ENCODE measurements at regions not wholly inside any gene's neighbourhood (a gene's known extent, or its start where the extent isn't known, plus 50 kb on each side); places are given as distances from the start of the nearest gene placed in this dataset.
"Not testable (repeated sequence)": the region's sequence is repeated elsewhere in the genome, so short reads cannot be mapped to it uniquely, and the experiment has no call there.

DNA sequence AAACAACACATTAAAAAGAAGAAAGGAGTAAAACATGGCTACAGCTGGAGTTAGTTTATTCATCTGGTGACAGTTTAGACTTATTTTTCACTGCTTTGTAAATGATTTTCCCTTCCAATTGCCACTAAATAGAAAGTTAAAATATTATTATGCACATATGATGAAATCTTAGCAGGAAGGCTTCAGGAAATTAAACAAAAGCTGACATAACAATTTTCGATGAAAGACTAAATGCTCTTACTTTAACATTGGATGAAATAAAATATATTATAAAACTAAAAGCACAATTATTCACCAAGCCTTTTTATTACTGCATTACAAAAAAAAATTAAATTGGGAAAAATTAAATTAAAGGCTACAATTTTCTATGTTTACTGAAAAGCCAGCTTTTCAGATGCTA, 158.0 kb downstream of the MMUT start:
- H3K4me3 ChIP-seq (ENCODE audit: low read depth, low read length), result no peak overlapping the region
- FAIRE-seq, result no peak
- no peak for DNase-seq (ENCODE audit: low read depth)
- no peaks in the 10 kb centered on the region for H3K36me3 ChIP-seq (ENCODE audit: control insufficient read depth, insufficient read depth, low read length)
- H3K27me3 ChIP-seq (ENCODE audit: control insufficient read depth, insufficient read depth, low read length), result no peaks in the 10 kb centered on the region
- TF ChIP-seq, protein P1, sequence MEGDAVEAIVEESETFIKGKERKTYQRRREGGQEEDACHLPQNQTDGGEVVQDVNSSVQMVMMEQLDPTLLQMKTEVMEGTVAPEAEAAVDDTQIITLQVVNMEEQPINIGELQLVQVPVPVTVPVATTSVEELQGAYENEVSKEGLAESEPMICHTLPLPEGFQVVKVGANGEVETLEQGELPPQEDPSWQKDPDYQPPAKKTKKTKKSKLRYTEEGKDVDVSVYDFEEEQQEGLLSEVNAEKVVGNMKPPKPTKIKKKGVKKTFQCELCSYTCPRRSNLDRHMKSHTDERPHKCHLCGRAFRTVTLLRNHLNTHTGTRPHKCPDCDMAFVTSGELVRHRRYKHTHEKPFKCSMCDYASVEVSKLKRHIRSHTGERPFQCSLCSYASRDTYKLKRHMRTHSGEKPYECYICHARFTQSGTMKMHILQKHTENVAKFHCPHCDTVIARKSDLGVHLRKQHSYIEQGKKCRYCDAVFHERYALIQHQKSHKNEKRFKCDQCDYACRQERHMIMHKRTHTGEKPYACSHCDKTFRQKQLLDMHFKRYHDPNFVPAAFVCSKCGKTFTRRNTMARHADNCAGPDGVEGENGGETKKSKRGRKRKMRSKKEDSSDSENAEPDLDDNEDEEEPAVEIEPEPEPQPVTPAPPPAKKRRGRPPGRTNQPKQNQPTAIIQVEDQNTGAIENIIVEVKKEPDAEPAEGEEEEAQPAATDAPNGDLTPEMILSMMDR (IDR thresholded peaks at IDR 0.05; ENCODE audit: insufficient read depth, low read length, severe bottlenecking), result no peak

DNA sequence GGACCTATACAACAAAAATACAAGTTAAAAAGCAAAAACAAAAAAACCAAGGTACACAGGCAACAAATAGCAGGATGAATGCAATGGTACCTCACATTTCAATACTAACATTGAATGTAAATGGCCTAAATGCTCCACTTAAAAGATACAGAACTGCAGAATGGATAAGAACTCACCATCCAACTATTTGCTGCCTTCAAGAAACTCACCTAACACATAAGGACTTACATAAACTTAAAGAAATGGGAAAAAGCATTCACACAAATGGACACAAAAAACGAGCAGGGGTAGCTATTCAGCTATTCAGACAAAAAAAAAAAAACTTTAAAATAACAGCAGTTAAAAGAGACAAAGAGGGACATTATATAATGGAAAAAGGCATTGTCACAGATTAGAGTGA, 158.7 kb downstream of the MMUT start:
- H3K4me3 ChIP-seq (ENCODE audit: low read depth, low read length); H3K27me3 ChIP-seq (ENCODE audit: control insufficient read depth, insufficient read depth, low read length); FAIRE-seq; DNase-seq (ENCODE audit: low read depth); H3K36me3 ChIP-seq (ENCODE audit: control insufficient read depth, insufficient read depth, low read length): not testable (repeated sequence)

DNA sequence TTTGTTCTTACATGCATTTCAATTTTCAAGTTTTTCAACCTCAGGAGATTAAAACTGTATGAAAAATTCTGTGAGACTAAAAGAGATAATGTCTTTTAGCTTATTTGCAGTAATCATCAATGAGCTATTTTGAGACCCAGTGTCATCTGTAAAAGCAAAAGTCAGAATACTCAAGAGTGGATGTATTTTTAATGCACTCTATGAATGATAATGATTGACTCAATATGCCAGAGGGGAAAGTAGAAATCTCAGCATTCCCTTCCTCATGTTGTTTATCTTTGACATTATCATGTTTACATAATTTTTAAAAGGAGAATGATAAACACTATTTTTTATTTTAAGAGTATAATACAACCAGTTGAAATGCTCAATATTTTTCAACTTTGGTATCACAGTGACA, 162.1 kb downstream of the MMUT start:
- TF ChIP-seq, protein P1 (IDR thresholded peaks at IDR 0.05; ENCODE audit: insufficient read depth, low read length, severe bottlenecking), result no peak
- no peak for FAIRE-seq
- no peaks in the 10 kb centered on the region for H3K36me3 ChIP-seq (ENCODE audit: control insufficient read depth, insufficient read depth, low read length)

DNA sequence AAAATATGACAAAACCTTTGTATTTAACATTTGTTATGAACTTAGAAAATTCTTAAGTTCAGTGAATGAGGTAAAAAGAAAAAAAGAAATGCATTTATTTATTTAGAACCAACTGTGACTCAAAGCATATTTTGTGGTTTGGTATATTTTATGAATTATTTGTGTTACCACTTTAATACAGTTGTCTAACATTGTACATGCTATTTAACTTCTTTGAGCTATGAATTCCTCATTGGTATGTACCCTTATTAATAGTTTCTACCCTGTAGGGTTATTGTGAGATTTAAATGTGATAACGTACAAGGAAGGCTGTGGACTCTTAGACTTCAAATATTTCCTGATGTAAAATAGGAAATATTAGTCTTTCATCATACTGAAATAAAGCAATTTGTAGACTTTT, 162.6 kb downstream of the MMUT start:
- Histone ChIP-seq H3K4me3 (ENCODE audit: low read depth, low read length) (no peak overlapping the region), H3K36me3 (ENCODE audit: control insufficient read depth, insufficient read depth, low read length) (no peaks in the 10 kb centered on the region), H3K27me3 (ENCODE audit: control insufficient read depth, insufficient read depth, low read length) (no peaks in the 10 kb centered on the region)
- DNase-seq (ENCODE audit: low read depth), result no peak
- FAIRE-seq, result no peak
- TF ChIP-seq, protein P1 (IDR thresholded peaks at IDR 0.05; ENCODE audit: insufficient read depth, low read length, severe bottlenecking), result no peak

More for the DNA sequence above, 162.1 kb downstream of the MMUT start:
- Histone ChIP-seq H3K4me3 (ENCODE audit: low read depth, low read length) (no peak overlapping the region), H3K27me3 (ENCODE audit: control insufficient read depth, insufficient read depth, low read length) (no peaks in the 10 kb centered on the region)
- no peak for DNase-seq (ENCODE audit: low read depth)

DNA sequence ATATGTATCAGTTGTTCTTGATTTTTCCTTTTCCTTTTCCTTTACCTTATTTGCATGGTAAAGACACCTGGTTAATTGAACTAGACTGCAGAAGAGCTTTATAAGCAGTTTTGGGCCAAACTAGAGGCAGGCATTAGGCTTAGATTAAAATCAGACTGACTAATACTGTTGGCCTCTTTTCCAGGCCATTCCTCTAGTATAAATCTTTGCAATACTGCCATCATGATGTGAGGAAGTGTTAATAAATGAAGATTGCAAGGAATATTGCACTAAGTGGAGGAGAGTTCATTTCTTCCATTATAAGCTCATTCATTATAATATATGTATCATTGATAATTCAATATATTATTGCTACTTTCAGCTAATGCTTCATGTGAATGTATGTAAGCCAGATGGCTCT, 163.8 kb downstream of the MMUT start:
- DNase-seq (ENCODE audit: low read depth) (peak; percentile 15), FAIRE-seq (no peak)
- H3K27me3 ChIP-seq (ENCODE audit: control insufficient read depth, insufficient read depth, low read length), result no peaks in the 10 kb centered on the region
- TF ChIP-seq, protein P1 (IDR thresholded peaks at IDR 0.05; ENCODE audit: insufficient read depth, low read length, severe bottlenecking), result no peak
- H3K36me3 ChIP-seq (ENCODE audit: control insufficient read depth, insufficient read depth, low read length), result no peaks in the 10 kb centered on the region
- H3K4me3 ChIP-seq (ENCODE audit: low read depth, low read length), result no peak overlapping the region

DNA sequence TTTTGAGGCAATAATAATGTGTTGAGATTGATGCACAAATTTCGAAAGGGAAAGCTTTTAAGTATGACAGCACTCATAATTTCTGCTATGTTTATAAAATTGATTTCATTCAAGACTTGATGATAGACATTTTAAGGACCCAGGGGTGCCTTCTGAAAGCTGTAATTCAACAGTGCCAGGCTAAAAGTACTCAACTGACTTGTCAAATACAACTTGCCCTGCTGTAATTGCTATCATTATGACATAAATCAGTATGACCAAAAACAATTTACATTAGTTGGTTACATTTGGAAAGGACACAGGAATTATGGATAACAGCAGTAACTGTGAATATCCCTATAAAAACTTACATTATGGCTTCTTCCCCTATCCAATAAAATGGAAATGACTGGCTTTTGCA, 178.9 kb downstream of the MMUT start:
- no peaks in the 10 kb centered on the region for H3K36me3 ChIP-seq (ENCODE audit: control insufficient read depth, insufficient read depth, low read length)
- DNase-seq (ENCODE audit: low read depth) (no peak), FAIRE-seq (no peak)
- TF ChIP-seq, protein P1 (IDR thresholded peaks at IDR 0.05; ENCODE audit: insufficient read depth, low read length, severe bottlenecking), result no peak
- H3K4me3 ChIP-seq (ENCODE audit: low read depth, low read length), result no peak overlapping the region
- no peaks in the 10 kb centered on the region for H3K27me3 ChIP-seq (ENCODE audit: control insufficient read depth, insufficient read depth, low read length)

DNA sequence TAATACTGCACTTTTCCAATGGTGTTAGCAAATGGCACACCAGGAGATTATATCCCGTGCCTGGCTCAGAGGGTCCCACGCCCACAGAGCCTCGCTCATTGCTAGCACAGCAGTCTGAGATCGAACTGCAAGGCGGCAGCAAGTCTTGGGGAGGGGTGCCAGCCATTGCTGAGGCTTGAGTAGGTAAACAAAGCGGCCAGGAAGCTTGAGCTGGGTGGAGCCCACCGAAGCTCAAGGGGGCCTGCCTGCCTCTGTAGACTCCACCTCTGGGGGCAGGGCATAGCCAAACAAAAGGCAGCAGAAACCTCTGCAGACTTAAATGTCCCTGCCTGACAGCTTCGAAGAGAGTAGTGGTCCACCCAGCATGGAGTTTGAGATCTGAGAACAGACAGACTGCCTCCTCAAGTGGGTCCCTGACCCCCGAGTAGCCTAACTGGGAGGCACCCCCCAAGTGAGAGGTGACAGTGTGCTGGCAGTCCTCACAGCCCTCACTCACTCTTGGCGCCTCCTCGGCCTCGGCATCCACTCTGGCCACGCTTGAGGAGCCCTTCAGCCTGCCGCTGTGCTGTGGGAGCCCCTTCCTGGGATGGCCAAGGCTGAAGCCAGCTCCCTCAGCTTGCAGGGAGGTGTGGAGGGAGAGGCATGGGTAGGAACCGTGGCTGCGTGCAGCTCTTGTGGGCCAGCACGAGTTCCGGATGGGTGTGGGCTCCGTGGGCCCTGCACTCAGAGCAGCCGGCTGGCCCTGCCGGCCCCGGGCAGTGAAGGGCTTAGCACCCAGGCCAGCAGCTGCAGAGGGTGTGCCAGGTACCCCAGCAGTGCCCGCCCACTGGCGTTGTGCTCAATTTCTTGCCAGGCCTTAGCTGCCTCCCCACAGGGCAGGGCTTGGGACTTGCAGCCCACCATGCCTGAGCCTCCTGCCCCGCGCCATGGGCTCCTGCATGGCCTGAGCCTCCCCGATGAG, 188.0 kb downstream of the MMUT start:
- H3K4me3 ChIP-seq (ENCODE audit: low read depth, low read length); DNase-seq (ENCODE audit: low read depth); H3K27me3 ChIP-seq (ENCODE audit: control insufficient read depth, insufficient read depth, low read length); H3K36me3 ChIP-seq (ENCODE audit: control insufficient read depth, insufficient read depth, low read length); FAIRE-seq: not testable (repeated sequence)
